ENCODE measurements at regions not wholly inside any gene's neighbourhood (a gene's known extent, or its start where the extent isn't known, plus 50 kb on each side); places are given as distances from the start of the nearest gene placed in this dataset.

DNA sequence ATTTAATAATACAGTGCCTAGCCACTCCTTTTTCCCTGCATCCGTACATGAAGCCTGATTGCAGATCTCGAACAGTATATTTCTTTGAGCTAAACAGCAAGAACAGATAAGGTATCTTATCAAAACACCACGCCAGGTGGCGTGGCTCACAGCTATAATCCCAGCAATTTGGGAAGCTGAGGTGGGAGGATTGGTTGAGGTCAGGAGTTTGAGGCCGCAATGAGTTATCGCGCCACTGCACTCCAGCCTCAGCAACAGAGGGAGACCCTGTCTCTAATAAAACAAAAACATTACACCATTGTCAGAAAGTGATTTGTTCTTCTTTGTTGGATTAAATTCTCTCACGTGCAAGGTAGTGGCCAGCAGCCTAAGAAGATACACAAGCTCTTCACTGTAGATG is 291.2 kb upstream of the DMRT1 start:
- no peak for DNase-seq (ENCODE audit: extremely low read depth in 1 of 2, low read depth in 1 of 2)

DNA sequence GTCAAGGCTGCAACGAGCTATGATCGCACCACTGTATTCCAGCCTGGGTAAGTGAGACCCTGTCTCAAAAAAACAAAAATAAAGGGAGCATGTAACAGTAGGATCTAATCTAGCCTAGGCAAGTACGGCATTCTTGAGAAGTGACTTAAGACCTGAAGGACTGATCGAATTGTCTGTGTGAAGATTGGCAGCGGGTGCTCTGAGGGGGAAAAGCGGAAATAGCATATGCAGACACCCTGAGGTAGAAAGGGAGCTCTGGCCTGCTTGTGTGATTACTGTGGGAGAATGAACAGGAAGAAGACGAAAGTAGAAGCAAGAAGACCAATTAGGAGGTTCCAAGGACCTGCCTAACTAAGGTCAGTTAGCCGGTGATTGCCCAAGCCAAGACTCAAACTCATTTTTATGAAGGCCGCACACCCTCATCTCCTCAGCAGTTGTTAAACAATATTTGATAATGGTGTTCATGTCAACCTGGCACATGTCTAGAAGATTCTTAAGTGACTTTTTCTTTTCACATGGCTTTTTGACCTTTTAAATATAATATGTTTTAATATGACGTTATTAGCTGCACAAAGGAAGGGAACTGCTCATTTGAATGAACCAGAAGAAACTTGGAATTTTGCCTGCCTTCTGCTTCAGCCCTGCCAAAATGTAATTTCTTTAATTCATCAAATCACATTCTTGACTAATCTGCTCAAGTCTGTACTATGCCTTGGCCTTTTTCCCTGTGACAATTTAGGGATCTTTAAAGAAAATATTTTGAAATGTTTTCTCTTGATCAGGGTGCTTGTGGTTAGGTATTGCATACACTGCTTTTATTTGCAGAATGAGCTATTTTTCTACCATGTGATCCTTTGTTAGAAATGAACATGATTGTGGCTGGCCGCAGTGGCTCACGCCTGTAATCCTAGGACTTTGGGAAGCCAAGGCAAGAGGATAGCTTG is 289.2 kb upstream of the DMRT1 start:
- no peak for DNase-seq (ENCODE audit: extremely low read depth in 1 of 2, low read depth in 1 of 2)

DNA sequence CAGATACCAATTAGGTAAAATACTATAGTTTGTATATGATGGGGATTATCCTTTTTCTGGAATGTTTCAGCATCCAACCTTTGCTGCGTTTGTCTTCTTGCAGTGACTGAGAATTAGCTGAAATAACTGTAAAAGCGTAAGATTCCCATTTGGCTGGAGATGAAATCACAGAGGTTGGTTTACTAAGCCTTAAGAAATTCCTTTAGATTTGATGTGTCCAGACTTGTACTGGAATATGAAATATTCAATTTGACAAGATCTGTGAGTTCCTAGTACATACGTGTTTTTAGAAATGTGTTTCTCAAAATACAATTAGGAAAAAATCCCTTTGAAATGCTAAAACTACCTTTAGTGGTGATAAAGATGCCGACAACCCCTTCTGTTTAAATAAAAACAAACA is 286.0 kb upstream of the DMRT1 start:
- no peak for DNase-seq (ENCODE audit: extremely low read depth in 1 of 2, low read depth in 1 of 2)

DNA sequence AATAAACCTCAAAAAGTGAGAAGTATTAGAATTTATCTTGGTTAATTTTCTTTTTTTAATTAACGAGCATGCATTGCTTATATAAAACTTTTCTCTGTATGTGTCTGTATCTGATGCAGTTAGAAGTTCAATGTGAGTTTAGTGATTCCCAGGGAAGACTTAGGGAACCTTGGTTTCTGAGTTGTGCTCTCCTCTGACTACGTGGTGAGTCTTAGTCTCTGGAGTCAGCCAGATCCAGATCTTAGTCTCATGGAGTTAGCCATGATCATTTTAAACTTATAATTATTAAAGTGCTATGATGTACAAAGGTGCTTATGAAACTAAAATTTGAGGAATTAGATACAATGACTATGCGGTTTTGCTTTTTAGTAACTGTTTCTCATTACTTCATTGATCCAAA is 285.3 kb upstream of the DMRT1 start:
- no peak for DNase-seq (ENCODE audit: extremely low read depth in 1 of 2, low read depth in 1 of 2)

DNA sequence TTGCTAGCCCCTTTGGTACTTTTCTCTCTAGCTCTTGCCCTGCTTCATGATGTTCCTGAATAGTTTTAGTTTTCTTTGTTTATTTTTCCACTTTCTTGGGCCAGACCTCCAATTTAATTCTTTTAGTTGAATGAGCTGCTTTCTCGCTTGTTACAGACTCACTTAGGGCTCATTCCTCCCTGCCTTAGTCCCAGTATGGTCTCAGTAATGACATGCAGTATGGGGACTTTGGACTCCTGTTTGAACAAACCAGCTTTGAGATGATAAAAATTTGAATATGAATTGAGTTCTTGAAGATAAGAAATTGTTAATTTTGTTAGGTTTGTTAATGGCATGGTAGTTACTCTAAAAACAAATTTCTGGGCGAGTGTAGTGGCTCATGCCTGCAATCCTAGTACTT is 284.8 kb upstream of the DMRT1 start:
- DNase-seq (ENCODE audit: extremely low read depth in 1 of 2, low read depth in 1 of 2) = no peak

DNA sequence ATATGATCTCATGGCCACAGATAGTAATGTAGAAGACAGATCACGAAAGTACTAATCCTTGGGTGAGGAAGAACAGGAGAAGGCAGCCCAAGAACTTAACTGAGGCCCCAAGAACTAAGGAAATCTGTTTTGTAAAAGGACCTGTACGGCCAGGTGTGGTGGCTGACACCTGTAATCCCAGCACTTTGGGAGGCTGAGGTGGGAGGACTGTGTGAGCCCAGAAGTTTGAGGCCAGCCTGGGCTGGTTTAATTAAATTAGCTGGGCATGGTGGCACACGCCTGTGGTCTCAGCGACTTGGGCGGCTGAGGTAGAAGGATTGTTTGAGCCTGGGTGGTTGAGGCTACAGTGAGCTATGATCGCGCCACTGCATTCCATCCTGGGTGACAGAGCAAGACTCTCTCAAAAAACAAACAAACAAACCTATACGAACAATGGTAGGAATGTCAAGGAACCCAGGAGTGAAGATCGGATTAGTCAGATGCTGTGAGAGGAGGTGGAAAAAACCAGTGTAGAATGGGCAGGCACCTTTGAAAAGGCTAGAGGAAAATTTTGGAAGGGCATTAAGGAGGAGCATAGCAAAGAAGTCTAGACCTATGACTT is 283.8 kb upstream of the DMRT1 start:
- DNase-seq (ENCODE audit: extremely low read depth in 1 of 2, low read depth in 1 of 2) = no peak

DNA sequence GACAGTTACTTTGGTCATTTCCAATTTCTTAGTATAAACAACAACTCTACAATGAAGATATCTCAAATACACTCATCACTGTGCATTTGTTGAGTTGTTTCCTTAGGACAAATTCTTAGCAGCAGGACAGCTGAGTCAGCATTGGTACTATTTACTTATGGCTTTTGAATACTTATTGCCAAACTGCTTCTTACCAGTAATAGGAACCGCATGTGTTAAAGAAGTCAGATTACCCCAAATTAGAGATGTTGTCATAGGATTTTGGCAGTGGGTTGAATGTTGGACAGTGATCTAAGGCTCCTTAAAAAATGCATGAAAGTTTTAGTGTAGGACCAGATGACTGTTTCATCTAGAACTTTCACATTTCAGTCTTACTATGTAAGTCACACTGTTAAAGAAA is 280.1 kb upstream of the DMRT1 start:
- DNase-seq (ENCODE audit: extremely low read depth in 1 of 2, low read depth in 1 of 2) = no peak

DNA sequence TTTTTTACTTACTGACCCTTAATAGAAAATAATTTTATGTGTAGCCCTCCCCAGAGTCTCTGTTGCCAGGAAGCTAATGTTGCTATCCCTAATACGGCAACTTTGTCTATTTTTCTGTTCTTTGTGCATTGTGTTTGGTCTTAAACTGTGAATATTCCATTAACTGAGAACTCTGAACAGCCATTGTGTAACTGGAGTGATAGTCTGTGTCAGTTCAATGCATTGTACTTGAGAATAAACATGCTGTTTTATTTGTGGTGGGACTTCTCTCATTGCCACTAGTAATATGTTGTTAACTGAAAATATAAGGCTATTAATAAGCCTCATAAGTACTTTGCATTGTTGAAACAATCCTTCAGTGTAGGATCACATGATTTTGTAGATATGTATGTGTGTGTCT is 278.3 kb upstream of the DMRT1 start:
- DNase-seq (ENCODE audit: extremely low read depth in 1 of 2, low read depth in 1 of 2) = no peak

DNA sequence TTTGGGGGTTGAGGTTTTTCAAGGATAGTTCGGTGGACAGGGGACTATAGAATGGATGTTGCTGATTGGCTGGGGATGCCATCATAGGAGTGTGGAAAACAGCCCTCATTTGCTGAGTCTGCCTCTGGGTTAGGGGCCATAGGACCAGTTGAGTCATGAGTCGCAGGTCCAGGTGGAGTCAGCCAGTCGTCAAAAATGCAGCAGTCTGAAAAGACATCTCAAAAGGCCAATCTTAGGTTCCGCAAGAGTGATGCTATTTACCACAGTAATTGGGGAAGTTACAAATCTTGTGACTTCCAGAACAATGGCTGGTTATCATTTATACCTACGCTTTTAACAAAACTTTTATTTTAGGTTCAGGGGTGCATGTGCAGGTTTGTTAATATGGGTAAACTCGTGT is 276.0 kb upstream of the DMRT1 start:
- no peak for DNase-seq (ENCODE audit: extremely low read depth in 1 of 2, low read depth in 1 of 2)

DNA sequence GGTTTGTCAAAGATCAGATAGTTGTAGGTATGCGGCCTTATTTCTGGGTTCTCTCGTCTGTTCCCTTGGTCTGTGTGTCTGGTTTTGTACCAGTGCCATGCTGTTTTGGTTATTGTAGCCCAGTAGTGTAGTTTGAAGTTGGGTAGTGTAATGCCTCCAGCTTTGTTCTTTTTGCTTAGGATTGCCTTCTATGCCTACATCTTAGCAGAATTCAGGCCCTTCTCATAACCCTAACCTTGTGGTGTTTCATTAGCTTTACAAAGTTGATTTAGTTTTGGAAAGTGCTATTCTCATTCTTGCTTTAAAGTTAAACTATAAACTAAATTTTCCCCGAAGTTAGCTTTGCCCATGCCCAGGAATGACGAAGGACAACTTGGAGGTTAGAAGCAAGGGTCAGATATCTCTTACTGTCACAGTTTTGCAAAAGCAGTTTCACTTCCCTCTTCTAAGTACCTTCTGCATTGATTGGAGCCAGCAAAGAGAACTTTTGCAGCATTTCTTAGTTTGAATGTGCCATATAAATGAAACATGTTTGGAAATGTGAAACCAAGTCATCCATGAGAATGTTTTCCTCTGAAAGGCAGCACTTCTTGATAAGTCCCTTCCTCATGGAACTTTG is 274.3 kb upstream of the DMRT1 start:
- DNase-seq (ENCODE audit: extremely low read depth in 1 of 2, low read depth in 1 of 2) = no peak

DNA sequence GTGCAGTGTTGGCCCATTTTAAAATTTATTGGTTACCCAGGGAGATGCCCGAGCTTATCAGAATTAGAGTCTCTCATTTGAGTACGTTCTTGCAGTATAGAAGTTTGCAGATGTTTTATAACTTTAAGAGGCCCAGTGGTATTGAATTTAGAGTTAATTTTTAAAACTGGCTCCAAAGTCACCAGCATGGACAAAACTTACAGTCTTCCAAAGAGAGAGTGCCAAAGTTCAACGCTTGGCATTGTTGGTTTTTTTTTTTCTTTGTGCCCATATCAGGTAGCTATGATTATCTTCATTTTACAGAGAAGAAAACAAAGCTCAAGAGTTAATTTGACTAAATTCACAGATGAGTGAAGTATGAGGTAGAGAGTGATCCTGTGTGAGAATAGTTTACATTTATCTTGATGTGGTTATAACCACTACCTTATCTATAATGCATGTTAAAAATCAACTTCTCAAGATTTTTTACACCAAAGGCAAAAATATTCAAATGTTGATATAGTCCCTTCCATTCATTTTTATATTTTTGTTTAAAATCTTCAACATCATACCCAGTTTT is 273.7 kb upstream of the DMRT1 start:
- no peak for DNase-seq (ENCODE audit: extremely low read depth in 1 of 2, low read depth in 1 of 2)

DNA sequence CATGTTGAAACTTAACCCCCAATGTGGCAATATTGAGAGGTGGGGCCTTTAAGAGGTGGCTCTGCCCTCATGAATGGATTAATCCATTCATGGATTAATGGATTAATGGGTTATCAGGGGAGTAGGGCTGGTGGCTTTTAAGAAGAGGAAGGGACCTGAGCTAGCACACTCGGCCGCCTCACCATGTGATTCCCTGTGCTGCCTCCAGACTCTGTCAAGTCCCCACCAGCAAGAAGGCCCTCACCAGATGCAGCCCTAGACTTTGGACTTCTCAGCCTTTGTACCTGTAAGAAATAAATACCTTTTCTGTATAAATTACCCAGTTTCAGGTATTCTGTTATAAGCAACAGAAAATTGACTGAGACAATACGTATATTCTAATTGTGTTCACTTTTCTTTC is 272.2 kb upstream of the DMRT1 start:
- DNase-seq (ENCODE audit: extremely low read depth in 1 of 2, low read depth in 1 of 2) = no peak

DNA sequence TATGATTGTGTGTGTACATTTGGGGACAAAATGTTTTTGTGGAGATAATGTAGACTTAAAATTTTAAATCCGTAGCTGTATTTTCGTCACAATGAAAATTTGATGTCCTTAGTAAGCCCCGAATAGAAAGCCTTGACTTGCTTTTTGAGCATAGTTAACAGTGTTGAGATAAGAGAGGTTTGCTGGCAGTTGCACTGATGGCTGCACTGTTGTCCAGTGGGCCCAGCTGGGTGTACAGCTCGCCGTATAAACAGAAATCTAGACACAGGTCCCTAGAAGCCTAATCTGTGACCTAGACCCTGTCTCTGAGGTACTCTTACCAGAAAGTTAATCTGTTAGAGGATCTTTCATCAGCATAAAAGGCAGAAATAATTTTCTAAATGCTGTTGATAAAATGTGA is 271.3 kb upstream of the DMRT1 start:
- DNase-seq (ENCODE audit: extremely low read depth in 1 of 2, low read depth in 1 of 2) = no peak

DNA sequence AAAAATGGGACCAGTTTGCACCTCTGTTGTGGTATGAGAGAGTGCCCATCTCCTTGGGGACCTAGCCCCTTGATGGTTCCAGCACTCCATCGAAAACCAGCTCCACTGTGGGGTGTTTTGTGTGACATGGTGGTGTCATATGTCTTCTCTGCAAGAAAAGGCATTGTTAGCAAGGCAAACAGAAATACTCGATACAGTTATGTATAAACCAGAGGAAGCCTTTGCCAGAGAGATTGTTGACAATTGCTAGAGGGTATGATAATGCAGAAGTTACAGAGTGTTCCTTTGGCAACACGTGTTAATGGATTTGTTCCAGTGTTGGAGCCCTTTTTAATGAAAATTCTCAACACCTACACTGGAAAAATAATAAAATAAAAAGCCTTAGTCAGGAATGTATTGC is 270.4 kb upstream of the DMRT1 start:
- DNase-seq (ENCODE audit: extremely low read depth in 1 of 2, low read depth in 1 of 2) = no peak

DNA sequence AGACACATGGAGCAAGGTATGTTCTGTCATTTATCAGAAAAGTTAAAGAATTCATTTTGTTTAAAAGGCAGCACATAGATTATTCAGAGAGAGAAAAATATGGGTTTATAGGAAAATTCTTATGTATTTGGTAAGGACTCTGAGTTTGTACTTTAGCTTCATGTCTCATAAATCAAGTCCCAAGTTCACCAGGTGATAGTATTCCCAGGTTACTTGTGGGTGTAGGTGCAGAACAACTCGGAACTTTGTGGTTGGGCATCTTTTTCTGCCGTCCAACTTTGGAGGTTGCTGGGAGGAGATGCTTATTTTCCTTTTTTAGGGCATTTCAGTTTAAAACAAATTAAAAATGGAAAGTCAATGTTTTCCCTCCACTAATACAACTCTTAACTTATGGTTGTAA is 269.8 kb upstream of the DMRT1 start:
- no peak for DNase-seq (ENCODE audit: extremely low read depth in 1 of 2, low read depth in 1 of 2)

DNA sequence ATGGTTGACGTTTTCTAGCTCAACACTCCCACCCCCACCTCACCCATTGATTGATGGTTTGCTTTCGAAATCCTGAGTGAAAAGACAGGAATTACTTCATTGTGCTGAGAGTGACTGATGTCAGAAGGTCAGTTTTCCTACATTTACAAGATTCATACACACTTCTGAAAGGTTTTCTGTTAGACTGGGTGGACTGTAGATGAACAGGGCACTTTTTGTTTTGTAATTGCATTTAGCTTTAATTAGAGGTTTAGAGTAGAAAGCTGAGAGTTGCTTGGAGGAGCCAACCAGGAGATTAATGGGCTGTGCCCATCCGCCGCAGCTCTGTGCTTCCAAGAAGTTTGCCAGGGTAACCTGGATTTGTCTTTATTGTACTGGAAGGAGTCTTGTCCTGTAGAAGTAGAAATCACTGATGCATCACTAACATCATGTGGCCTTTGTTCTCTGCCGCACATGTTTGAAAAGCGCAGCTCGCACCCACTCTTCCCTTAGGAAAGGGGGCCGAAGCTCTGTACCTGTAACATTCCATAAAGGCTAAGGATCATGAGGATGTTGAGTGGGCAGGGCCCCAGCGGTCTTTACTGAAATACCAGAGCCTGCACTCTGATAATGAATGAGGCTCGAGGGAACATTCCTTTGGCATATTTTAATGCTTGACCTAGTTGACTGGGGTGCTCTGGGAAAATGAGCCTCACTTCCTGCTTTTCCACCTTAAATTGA is 267.6 kb upstream of the DMRT1 start:
- no peak for DNase-seq (ENCODE audit: extremely low read depth in 1 of 2, low read depth in 1 of 2)

DNA sequence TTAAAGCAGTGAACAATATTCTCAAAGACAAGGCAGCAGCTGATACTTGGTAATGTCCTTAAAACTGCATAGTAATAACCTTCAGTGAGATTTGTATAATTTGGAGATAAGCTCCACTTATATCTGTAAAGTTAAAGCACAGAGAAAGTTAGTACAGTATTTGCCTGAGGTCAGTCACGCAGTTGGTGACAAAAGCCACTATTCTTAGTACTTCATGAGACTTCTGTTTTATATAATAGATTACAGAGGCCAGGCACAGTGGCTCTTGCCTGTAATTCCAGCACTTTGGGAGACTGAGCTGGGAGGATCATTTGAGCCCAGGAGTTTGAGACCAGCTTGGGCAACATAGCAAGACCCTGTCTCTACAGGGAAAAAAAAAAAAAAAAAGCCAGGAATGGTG is 266.4 kb upstream of the DMRT1 start:
- DNase-seq (ENCODE audit: extremely low read depth in 1 of 2, low read depth in 1 of 2) = no peak

DNA sequence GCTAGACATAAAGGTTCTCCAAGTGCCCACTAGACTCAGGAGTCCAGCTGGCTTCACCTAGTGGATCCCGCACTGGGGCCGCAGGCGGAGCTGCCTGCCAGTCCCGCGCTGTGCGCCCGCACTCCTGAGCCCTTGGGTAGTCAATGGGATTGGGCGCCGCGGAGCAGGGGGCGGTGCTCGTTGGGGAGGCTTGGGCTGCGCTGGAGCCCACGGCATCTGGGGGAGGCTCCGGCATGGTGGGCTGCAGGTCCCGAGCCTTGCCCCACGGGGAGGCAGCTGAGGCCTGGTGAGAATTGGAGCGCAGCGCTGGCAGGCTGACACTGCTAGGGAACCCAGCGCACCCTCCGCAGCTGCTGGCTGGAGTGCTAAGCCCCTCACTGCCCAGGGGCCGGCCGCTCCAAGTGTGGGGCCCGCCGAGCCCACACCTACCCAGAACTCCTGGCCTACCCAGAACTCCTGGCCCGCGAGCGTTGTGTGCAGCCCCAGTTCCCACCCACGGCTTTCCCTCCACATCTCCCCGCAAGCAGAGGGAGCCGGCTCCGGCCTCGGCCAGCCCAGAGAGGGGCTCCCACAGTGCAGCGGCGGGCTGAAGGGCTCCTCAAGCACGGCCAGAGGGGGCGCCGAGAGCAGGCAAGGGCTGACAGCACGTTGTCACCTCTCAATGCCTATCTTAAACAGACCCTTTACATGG is 260.7 kb upstream of the DMRT1 start:
- no peak for DNase-seq (ENCODE audit: extremely low read depth in 1 of 2, low read depth in 1 of 2)

DNA sequence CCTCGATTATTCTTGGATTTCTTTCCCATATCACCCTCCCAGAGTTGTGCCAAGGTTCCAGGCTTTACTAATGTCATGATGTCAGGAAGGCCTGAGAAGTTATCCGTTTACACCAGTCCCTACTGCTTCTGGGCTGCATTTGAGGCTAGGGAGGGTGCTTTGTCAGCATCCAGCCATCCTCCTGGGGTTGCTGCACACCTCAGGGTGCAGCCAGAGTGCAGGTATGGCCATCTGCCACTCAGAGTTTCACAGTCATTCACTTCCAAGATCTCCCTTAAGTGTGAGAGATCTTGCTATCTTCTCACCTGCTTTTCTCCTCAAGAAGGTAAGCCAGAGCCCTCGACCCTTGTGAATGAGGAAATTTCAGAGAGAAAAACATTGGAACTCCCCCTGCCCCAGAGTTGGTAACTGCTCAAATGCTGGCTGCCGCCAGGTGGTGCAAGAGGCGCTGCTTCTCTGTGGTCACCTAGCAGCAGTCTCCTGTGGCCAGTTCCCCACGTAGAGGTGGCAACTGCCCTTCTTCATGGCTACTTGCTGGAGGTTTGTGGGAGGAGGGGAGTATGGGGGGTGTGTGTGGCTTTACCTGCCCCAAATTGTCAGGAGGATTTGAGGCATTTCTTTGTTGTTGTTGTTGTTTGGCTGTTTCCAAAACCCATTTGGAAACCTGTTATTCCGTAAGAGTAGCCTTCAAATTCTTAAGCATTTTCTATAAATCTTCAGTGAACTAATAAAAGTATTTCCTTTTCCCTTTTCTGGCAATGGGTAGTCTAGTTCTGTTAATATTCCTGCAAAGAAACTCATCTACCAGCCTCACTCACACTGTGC is 259.6 kb upstream of the DMRT1 start:
- no peak for DNase-seq (ENCODE audit: extremely low read depth in 1 of 2, low read depth in 1 of 2)

DNA sequence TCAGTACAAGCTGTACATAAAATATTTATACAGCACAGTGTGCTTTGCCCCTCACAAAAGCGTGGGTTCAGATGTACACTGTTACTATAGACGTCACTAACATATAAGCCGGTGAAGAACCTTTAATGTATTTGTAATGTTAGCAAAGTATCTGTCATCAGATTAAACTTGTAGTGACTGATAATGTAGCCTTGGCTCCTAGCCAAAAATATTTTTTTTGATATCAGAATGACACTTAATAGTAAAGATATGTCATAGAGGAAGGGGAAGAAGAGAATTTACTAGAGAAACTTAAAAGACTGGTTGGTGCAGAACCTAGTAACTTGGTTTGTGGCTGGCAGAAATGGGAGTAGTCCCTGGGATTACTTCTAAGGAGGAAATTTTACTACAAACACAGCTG is 258.7 kb upstream of the DMRT1 start:
- DNase-seq (ENCODE audit: extremely low read depth in 1 of 2, low read depth in 1 of 2) = no peak
